Vagina (tissue), 2 donors: ENCODE measurements at regions not wholly inside any gene's neighbourhood (a gene's known extent, or its start where the extent isn't known, plus 50 kb on each side); places are given as distances from the start of the nearest gene placed in this dataset.

Experiments used
- POLR2AphosphoS5 ChIP-seq, 2 donors: sonication (generic); formaldehyde crosslinking; IDR thresholded peaks; one replicate each; pipeline ENCODE4 v1.9.0; 2017; ENCODE audit warnings: antibody characterized with exemption in 2 of 2, mild to moderate bottlenecking in 2 of 2, low read depth in 1 of 2; ENCODE audit not compliant: insufficient read depth in 1 of 2
- TF ChIP-seq, protein P1 (sequence below), 3 experiments: fragments of 450-650 bp in 2 of 3; fragments of 200-600 bp in 1 of 3; sonication (generic) in 1 of 3; IDR thresholded peaks; one replicate each; pipeline ENCODE4 v1.5.1; 2017 to 2019; ENCODE audit warnings: antibody characterized with exemption in 3 of 3, mild to moderate bottlenecking in 2 of 3, moderate library complexity in 2 of 3

DNA sequence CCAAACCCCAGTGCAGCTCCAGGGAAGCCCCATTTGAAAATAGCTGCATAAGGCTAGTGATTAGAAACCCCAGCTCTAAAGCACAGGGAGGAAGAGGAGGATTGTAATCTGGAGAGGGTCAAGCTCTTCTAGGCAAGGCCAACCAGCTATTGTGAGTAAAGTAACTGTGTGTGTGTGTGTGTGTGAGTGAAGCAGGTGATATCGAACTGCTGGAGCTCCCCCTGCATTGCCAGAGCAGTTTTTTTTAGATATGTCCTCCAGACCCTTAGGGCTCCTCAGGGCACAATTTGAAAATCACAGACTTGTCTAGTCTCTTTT, 177.4 kb upstream of the NABP1 start:
- TF ChIP-seq, protein P1, sequence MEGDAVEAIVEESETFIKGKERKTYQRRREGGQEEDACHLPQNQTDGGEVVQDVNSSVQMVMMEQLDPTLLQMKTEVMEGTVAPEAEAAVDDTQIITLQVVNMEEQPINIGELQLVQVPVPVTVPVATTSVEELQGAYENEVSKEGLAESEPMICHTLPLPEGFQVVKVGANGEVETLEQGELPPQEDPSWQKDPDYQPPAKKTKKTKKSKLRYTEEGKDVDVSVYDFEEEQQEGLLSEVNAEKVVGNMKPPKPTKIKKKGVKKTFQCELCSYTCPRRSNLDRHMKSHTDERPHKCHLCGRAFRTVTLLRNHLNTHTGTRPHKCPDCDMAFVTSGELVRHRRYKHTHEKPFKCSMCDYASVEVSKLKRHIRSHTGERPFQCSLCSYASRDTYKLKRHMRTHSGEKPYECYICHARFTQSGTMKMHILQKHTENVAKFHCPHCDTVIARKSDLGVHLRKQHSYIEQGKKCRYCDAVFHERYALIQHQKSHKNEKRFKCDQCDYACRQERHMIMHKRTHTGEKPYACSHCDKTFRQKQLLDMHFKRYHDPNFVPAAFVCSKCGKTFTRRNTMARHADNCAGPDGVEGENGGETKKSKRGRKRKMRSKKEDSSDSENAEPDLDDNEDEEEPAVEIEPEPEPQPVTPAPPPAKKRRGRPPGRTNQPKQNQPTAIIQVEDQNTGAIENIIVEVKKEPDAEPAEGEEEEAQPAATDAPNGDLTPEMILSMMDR (IDR thresholded peaks at IDR 0.05) = no peak
- TF ChIP-seq POLR2AphosphoS5 (IDR thresholded peaks at IDR 0.05; ENCODE audit: insufficient read depth in 1 of 2, low read depth in 1 of 2) = no peak
